LNCaP clone FGC (cell line): ENCODE measurements at regions not wholly inside any gene's neighbourhood (a gene's known extent, or its start where the extent isn't known, plus 50 kb on each side); places are given as distances from the start of the nearest gene placed in this dataset.

ENCODE experiments used
- DNase-seq: peaks from one replicate; pipeline ENCODE4 v3.0.0-alpha.2; 2011; ENCODE audit warnings: low read depth
- H3K4me3 ChIP-seq: 2 replicates; pipeline ENCODE4 v1.5.1; 2011; ENCODE audit warnings: mild to moderate bottlenecking, low read depth, low read length, control low read depth
- TF ChIP-seq, protein P1 (sequence below): IDR thresholded peaks from 2 replicates; pipeline ENCODE4 v1.5.1; 2012; ENCODE audit warnings: mild to moderate bottlenecking; ENCODE audit not compliant: control insufficient read depth, insufficient read depth; ENCODE audit errors: extremely low read depth

DNA sequence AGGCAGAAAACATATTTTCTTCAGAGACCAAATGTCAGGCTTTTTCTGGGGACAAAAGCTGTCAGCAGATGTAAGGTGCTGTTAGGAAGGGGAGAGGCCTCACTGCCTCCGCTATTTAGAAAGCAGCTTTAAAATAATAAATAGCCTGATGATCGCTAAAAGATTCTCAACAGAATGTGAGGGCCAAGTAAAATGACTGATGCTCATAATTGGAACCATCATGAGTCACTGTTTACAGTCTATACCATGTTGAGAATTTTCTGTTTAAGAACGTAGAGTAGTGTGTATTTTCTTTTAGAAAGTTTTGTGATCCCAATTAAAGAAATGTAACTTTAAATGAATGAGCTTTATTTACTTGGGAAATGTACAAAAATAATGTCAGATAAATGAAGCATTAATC lies 220.0 kb downstream of the CLIC5 start:
- H3K4me3 ChIP-seq: no peak overlapping the region
- DNase-seq: no peak
- TF ChIP-seq, protein P1, sequence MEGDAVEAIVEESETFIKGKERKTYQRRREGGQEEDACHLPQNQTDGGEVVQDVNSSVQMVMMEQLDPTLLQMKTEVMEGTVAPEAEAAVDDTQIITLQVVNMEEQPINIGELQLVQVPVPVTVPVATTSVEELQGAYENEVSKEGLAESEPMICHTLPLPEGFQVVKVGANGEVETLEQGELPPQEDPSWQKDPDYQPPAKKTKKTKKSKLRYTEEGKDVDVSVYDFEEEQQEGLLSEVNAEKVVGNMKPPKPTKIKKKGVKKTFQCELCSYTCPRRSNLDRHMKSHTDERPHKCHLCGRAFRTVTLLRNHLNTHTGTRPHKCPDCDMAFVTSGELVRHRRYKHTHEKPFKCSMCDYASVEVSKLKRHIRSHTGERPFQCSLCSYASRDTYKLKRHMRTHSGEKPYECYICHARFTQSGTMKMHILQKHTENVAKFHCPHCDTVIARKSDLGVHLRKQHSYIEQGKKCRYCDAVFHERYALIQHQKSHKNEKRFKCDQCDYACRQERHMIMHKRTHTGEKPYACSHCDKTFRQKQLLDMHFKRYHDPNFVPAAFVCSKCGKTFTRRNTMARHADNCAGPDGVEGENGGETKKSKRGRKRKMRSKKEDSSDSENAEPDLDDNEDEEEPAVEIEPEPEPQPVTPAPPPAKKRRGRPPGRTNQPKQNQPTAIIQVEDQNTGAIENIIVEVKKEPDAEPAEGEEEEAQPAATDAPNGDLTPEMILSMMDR: no peak

DNA sequence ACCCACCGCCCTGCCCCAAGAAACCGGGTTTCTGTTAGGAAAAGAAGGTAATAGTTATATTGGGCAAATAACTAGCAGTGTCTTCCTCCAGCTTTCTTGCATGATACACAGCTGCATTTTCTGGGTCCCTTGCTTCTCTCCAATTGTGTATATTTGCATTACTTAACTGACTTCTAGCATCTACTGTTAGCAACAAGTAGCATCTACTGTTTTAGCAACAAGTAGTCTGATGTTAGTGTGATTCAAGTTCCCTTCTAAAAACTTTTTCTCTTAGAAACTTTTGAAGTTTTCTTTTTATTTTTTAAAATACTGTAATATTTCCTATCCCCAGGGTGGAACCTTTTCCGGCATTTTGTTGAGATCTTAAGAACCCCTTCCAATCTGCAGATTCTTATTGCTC lies 221.2 kb downstream of the CLIC5 start:
- no peak overlapping the region for H3K4me3 ChIP-seq
- TF ChIP-seq, protein P1: no peak
- no peak for DNase-seq

DNA sequence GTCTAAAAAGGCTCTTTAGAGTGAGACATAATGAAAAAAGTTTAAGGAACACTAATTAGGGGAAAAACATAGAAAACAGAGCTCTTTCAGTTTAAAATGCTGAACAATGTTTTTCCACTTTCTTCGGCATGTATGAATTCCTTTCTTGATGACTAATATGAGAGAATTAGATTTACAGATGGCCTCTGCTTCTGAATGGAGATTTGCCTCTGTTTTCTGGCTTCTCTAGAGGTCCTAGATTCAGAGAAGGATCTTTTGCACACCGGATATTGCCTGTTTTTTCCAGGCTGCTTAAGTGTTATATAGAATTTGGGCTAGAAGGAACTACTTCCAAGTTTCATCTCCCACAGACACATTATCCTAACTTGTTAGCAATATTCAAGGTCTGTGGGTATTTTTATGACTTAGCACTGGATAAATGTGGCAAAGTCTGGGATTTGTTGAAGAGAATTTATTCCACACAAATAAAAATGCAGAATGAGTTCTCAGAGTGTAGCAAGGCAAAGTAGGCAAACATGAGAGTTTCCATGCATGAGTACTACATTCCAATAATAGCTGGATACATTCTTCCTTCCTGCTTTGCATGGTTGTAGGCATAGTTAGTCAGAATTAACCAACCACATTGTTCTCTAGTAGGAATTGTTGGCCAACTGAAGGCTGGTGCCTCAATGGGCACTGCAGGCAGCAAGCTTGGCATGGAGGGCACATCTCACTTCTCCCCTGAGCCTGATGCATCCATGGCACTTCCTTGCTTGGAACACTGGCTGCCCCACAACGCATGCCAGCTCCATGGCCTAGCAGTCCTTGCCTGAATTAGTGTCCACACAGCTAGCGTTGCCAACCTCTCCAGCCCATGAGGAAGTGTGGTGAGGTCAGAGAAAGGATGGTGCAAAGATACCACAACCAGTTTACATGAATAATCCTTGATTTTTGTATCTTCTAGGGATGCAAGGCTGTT lies 224.2 kb downstream of the CLIC5 start:
- H3K4me3 ChIP-seq: no peak overlapping the region
- DNase-seq: no peak
- TF ChIP-seq, protein P1: no peak

DNA sequence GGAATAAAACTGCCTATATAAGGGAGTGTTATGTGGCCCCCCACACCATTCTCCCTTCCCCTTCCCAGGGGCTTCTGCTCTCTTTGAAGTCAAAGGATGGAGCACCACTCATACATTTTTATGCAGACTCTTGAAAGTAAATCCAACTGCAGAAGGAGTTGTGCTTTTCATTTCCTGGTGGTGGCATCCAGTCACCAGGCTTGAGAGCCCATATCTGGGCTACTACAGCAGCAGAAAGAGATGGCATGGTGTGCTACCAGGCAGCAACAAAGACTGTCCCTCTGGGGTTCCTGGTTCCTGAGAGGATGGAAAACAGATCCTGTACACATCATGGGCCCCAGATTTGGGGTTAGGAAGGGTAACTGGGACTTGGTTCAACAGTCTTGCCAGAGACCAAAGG lies 226.4 kb downstream of the CLIC5 start:
- H3K4me3 ChIP-seq: no peak overlapping the region
- no peak for DNase-seq
- TF ChIP-seq, protein P1: no peak

DNA sequence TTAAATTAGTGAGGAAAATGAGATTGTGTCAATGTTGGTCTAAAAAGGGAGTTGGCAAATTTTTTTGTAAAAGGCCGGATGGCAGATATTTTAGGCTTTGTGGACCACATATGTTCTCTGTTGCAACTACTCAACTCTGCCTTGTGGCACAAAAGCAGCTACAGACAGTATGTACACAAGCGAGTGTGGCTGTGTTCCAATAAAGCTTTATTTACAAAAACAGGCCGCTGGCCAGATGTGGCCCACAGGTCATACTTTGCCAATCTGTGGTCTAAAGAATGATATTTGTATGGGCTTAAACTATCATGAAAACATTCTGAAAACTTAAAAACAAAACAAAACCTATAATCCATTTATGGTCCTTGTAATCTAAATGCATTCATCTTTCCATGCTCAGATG lies 228.3 kb downstream of the CLIC5 start:
- TF ChIP-seq, protein P1: no peak
- H3K4me3 ChIP-seq: no peak overlapping the region
- DNase-seq: peak; percentile 15

DNA sequence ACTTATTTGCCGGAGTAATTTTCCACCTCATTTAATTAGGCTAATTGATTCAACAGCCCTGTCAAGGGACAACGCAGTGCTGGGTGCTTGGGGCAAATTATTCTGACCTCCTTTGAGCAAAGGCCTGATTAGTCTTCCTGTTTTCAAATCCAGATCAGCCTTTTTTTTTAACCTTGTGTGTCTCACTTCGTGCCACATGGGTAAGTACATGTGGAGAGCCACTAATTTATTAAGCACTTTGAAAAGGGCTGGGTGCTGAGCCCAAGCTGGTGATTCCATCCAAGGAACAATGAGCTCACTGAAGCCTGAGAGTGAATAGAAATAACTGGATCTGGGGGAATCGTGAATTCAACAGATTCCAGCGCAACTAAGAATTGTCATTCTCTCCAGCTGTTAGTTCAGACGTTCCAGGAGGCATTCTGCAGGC lies 229.3 kb downstream of the CLIC5 start:
- no peak overlapping the region for H3K4me3 ChIP-seq
- DNase-seq: no peak

More for the DNA sequence above, 229.3 kb downstream of the CLIC5 start:
- TF ChIP-seq, protein P1: no peak
